DND-41 (cell line): ENCODE measurements at regions not wholly inside any gene's neighbourhood (a gene's known extent, or its start where the extent isn't known, plus 50 kb on each side); places are given as distances from the start of the nearest gene placed in this dataset.
A peak's percentile ranks its signal among the peaks of the same experiment; 100 is the strongest.

Experiments used
- ATAC-seq: fragments of 200-7000 bp; cut with Tn5 transposase; 3 replicates; pipeline ENCODE4 v1.9.1; 2021; ENCODE audit warnings: low read depth; ENCODE audit not compliant: insufficient read depth
- DNase-seq: peaks from one replicate; pipeline ENCODE4 v3.0.0-alpha.2; 2020
- H2AFZ ChIP-seq: 2 replicates; pipeline ENCODE4 v1.6.0; 2012; ENCODE audit warnings: low read depth, low read length
- H3K27ac ChIP-seq: 2 replicates; pipeline ENCODE4 v1.5.1; 2012; ENCODE audit warnings: low read length, inconsistent platforms
- H3K27me3 ChIP-seq: fragments of 200-600 bp; sonication (generic); 2 replicates; pipeline ENCODE4 v1.6.0; 2012; ENCODE audit warnings: low read length, mild to moderate bottlenecking, inconsistent platforms; ENCODE audit not compliant: insufficient read depth, poor library complexity
- H3K36me3 ChIP-seq: 2 replicates; pipeline ENCODE4 v1.5.1; 2012; ENCODE audit warnings: low read length, inconsistent platforms; ENCODE audit not compliant: insufficient read depth
- H3K4me1 ChIP-seq: 2 replicates; pipeline ENCODE4 v1.5.1; 2012; ENCODE audit warnings: mild to moderate bottlenecking, low read length; ENCODE audit not compliant: insufficient read depth
- H3K4me2 ChIP-seq: 2 replicates; pipeline ENCODE4 v1.6.0; 2012; ENCODE audit warnings: mild to moderate bottlenecking, moderate library complexity, low read length, inconsistent platforms; ENCODE audit not compliant: insufficient read depth
- H3K4me3 ChIP-seq, 2 experiments: fragments of 200-600 bp in 1 of 2; shearing (Covaris generic) in 1 of 2; 2 replicates each; pipeline ENCODE4 v1.5.1; 2012 to 2016; ENCODE audit warnings: inconsistent platforms in 2 of 2, low read length in 2 of 2, mild to moderate bottlenecking in 2 of 2, low read depth in 1 of 2, moderate library complexity in 1 of 2
- H3K79me2 ChIP-seq: 2 replicates; pipeline ENCODE4 v1.6.0; 2012; ENCODE audit warnings: low read length, inconsistent platforms; ENCODE audit not compliant: insufficient read depth
- H3K9ac ChIP-seq: 2 replicates; pipeline ENCODE4 v1.6.0; 2012; ENCODE audit warnings: low read depth, mild to moderate bottlenecking, inconsistent platforms, low read length, moderate library complexity
- H3K9me3 ChIP-seq: 2 replicates; pipeline ENCODE4 v1.5.1; 2012; ENCODE audit warnings: low read length, moderate library complexity, mild to moderate bottlenecking, inconsistent platforms; ENCODE audit not compliant: insufficient read depth, severe bottlenecking
- H4K20me1 ChIP-seq: 2 replicates; pipeline ENCODE4 v1.6.0; 2012; ENCODE audit warnings: low read length; ENCODE audit not compliant: insufficient read depth
- CTCF ChIP-seq: IDR thresholded peaks from 2 replicates; pipeline ENCODE4 v1.5.1; 2012; ENCODE audit warnings: borderline replicate concordance, low read length, moderate library complexity, mild to moderate bottlenecking; ENCODE audit not compliant: poor library complexity, severe bottlenecking; ENCODE audit errors: extremely low read depth
- EZH2 ChIP-seq: IDR thresholded peaks from 3 replicates; pipeline ENCODE4 v1.6.1; 2012; ENCODE audit warnings: borderline replicate concordance, low read depth, mild to moderate bottlenecking, moderate library complexity, low read length, inconsistent platforms; ENCODE audit not compliant: severe bottlenecking

- Histone ChIP-seq H2AFZ (no peak overlapping the region), H3K9me3 (no peaks in the 10 kb centered on the region), H3K79me2 (no peaks in the 10 kb centered on the region), H3K9ac (no peak overlapping the region), H3K27me3 (no peaks in the 10 kb centered on the region), H3K4me1 (peaks cover 10% of the 10 kb centered on the region), H4K20me1 (no peaks in the 10 kb centered on the region), H3K36me3 (no peaks in the 10 kb centered on the region), H3K4me2 (0 out of 2 replicates have a peak overlapping the region, but pooled peaks have one; percentile 31), H3K4me3 (no peak overlapping the region), H3K27ac (no peak overlapping the region)
- ATAC-seq = peak; percentile 83
- peak; percentile 21 for DNase-seq
- TF ChIP-seq CTCF (no peak), EZH2 (no peak)
Measured at GRCh38 chr20:43787937-43788336, 61.1 kb upstream of the GTSF1L start.

- no peak overlapping the region for H3K9ac ChIP-seq
- no peak for DNase-seq
- H2AFZ ChIP-seq = no peak overlapping the region
- H3K79me2 ChIP-seq = no peaks in the 10 kb centered on the region
- H3K27me3 ChIP-seq = no peaks in the 10 kb centered on the region
- no peaks in the 10 kb centered on the region for H4K20me1 ChIP-seq
- no peak overlapping the region for H3K4me2 ChIP-seq
- H3K9me3 ChIP-seq = no peaks in the 10 kb centered on the region
- no peak overlapping the region for H3K4me3 ChIP-seq
- no peaks in the 10 kb centered on the region for H3K36me3 ChIP-seq
- H3K4me1 ChIP-seq = peaks cover 21% of the 10 kb centered on the region
- TF ChIP-seq EZH2 (no peak), CTCF (no peak)
- no peak overlapping the region for H3K27ac ChIP-seq
- ATAC-seq = no peak
Measured at GRCh38 chr20:43786885-43787284, 60.1 kb upstream of the GTSF1L start.

DNA sequence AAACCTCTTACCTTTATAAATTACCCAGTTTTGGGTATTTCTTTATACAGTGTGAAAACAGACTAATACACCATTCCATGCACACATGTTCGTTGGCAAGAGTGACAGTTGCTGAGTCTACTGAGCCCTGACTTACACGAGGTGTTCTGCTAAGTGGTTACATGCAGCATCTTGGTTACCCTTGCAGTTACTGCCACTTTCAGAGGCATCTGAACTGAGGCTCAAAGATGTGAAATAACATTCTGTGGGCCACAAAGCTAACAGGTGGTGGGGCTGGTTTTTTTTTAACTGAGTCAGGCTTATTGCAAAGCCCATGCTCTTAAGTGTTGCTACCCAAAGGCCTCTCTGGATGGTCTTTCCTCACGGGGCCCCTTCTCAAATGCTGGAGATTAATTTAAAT is 54.4 kb upstream of the GTSF1L start:
- Histone ChIP-seq H3K4me3 (no peak overlapping the region), H3K4me2 (no peak overlapping the region), H4K20me1 (no peaks in the 10 kb centered on the region), H2AFZ (no peak overlapping the region), H3K9me3 (no peaks in the 10 kb centered on the region), H3K27me3 (no peaks in the 10 kb centered on the region), H3K27ac (no peak overlapping the region), H3K36me3 (no peaks in the 10 kb centered on the region), H3K9ac (no peak overlapping the region), H3K79me2 (no peaks in the 10 kb centered on the region), H3K4me1 (peaks cover 17% of the 10 kb centered on the region)
- TF ChIP-seq EZH2 (no peak), CTCF (no peak)
- DNase-seq = peak; percentile 35
- ATAC-seq = peak; percentile 73

DNA sequence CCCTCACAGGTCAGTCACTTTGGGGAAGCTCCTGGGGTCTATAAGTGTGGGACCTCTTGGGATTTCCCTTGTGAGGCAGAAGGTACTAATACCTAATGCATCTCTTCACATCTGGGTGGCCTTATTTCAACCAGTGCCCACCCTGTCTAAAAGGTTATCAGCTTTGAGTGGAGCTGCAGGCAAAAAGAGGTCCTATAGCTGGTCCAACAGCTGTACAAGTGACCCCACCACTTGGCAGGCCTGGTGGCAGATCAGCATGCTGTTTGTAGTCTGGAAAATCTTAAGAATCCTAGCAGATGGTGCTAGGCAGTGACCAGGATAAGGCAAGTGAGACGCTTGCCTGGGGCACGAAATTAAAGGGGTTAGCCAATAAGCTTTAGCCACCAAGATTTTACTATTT is 51.6 kb upstream of the GTSF1L start:
- no peak overlapping the region for H2AFZ ChIP-seq

More for the DNA sequence above, 51.6 kb upstream of the GTSF1L start:
- Histone ChIP-seq H3K27me3 (no peaks in the 10 kb centered on the region), H3K9ac (no peak overlapping the region), H3K27ac (no peak overlapping the region), H3K36me3 (no peaks in the 10 kb centered on the region), H4K20me1 (no peaks in the 10 kb centered on the region), H3K4me3 (no peak overlapping the region), H3K4me2 (no peak overlapping the region), H3K4me1 (peaks cover 17% of the 10 kb centered on the region), H3K79me2 (no peaks in the 10 kb centered on the region), H3K9me3 (no peaks in the 10 kb centered on the region)
- no peak for DNase-seq
- TF ChIP-seq CTCF = no peak
- TF ChIP-seq EZH2 = no peak
- ATAC-seq = no peak
